Hepatocyte (in vitro differentiated cells): ENCODE measurements at regions not wholly inside any gene's neighbourhood (a gene's known extent, or its start where the extent isn't known, plus 50 kb on each side); places are given as distances from the start of the nearest gene placed in this dataset.

Source experiments
- DNase-seq: peaks from one replicate; pipeline ENCODE4 v3.0.0-alpha.2; 2016; ENCODE audit warnings: low spot score
- H2AFZ ChIP-seq: fragments of 200-600 bp; sonication (generic); 2 replicates; pipeline ENCODE4 v1.6.0; 2016; ENCODE audit warnings: antibody characterized with exemption, mild to moderate bottlenecking
- H3K27ac ChIP-seq: fragments of 200-600 bp; sonication (generic); 2 replicates; pipeline ENCODE4 v1.5.1; 2016; ENCODE audit warnings: mild to moderate bottlenecking
- H3K27me3 ChIP-seq: fragments of 200-600 bp; sonication (generic); 2 replicates; pipeline ENCODE4 v1.6.1; 2016
- H3K36me3 ChIP-seq: fragments of 200-600 bp; sonication (generic); replicated peaks from 2 replicates; pipeline ENCODE4 v1.5.1; 2016; ENCODE audit warnings: low read depth; ENCODE audit not compliant: insufficient read depth
- H3K4me1 ChIP-seq: fragments of 200-600 bp; sonication (generic); 2 replicates; pipeline ENCODE4 v1.5.1; 2016; ENCODE audit warnings: mild to moderate bottlenecking, moderate library complexity; ENCODE audit not compliant: insufficient read depth
- H3K4me2 ChIP-seq: fragments of 200-600 bp; sonication (generic); 2 replicates; pipeline ENCODE4 v1.6.0; 2016
- H3K4me3 ChIP-seq: fragments of 200-600 bp; sonication (generic); 2 replicates; pipeline ENCODE4 v1.5.1; 2016; ENCODE audit warnings: mild to moderate bottlenecking
- H3K79me2 ChIP-seq: fragments of 200-600 bp; sonication (generic); 2 replicates; pipeline ENCODE4 v1.6.0; 2017; ENCODE audit warnings: mild to moderate bottlenecking
- H3K9me2 ChIP-seq: fragments of 200-600 bp; sonication (generic); replicated peaks from 2 replicates; pipeline ENCODE4 v1.6.0; 2017; ENCODE audit warnings: mild to moderate bottlenecking; ENCODE audit not compliant: insufficient read depth
- H3K9me3 ChIP-seq: fragments of 200-600 bp; sonication (generic); 2 replicates; pipeline ENCODE4 v1.5.1; 2016; ENCODE audit warnings: low read depth, mild to moderate bottlenecking
- H4K20me1 ChIP-seq: fragments of 200-600 bp; sonication (generic); 2 replicates; pipeline ENCODE4 v1.6.0; 2016; ENCODE audit warnings: mild to moderate bottlenecking; ENCODE audit not compliant: insufficient read depth, poor library complexity, severe bottlenecking
- EZH2 ChIP-seq: fragments of 200-600 bp; sonication (generic); IDR thresholded peaks from 2 replicates; pipeline ENCODE4 v1.6.1; 2016; ENCODE audit warnings: antibody characterized with exemption, mild to moderate bottlenecking, borderline replicate concordance
- EZH2phosphoT487 ChIP-seq: fragments of 200-600 bp; sonication (generic); IDR thresholded peaks from one replicate; pipeline ENCODE4 v1.6.1; 2018; ENCODE audit warnings: antibody characterized with exemption, mild to moderate bottlenecking, low read depth, moderate library complexity; ENCODE audit not compliant: unreplicated experiment, severe bottlenecking
- WGBS: methylation state at CpG from one replicate; pipeline ENCODE4 v1.1.6; 2016; ENCODE audit warnings: low lambda C conversion rate; ENCODE audit errors: missing lambda C conversion rate; 5-methylcytosine and 5-hydroxymethylcytosine counted together
- TF ChIP-seq, protein P1 (sequence below): fragments of 200-600 bp; sonication (generic); IDR thresholded peaks from 2 replicates; pipeline ENCODE4 v1.5.1; 2016; ENCODE audit warnings: antibody characterized with exemption, mild to moderate bottlenecking; ENCODE audit not compliant: poor library complexity

DNA sequence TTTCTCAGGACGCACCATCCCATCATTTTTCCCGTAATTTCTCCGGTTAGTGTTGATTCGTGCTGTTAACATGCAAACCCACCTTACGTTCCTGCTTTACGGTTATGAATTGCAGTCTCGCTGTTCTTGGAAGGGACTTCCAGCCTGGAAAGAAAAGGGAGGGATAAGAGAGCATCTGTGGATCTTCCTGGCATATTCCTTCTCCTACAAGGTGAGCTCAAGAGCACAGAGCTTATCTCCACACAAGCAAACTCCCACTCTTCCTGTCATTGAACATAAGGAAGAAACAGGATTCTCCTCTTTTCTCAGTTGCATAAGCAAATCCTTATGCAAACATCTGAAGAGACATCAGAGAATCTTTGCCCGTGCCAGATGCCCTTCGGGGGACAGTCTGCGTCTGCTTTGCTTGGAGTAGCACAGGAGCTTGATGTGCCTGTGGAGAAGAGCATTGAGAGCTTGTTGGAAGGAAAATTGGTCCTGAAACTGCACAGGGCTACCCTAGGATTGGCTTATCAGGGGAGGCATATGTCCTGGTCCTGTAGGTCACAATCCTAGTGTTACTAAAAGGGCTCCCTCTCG, 127.0 kb downstream of the ASMT start:
- no peak overlapping the region for H2AFZ ChIP-seq

DNA sequence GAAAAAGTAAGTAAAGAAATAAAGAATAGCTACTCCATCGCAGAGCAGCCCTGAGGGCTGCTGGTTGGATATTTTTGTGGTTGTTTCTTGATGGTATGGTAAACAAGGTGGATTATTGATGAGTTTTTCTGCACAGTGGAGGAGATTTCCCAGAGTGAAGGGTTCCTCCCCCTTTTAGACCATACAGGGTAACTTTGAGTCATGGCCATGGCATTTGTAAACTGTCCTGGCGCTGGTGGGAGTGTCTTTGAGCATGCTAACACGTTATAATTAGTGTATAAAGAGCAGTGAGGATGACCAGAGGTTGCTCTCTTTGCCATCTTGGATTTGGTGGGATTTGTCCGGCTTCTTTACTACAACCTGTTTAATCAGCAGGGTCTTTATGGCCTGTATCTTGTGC, 128.2 kb downstream of the ASMT start:
- no peak overlapping the region for H3K4me2 ChIP-seq
- no peaks in the 10 kb centered on the region for H3K4me1 ChIP-seq
- no peaks in the 10 kb centered on the region for H4K20me1 ChIP-seq
- H2AFZ ChIP-seq: no peak overlapping the region
- no peaks in the 10 kb centered on the region for H3K79me2 ChIP-seq
- H3K4me3 ChIP-seq: no peak overlapping the region
- no peak for DNase-seq
- no peaks in the 10 kb centered on the region for H3K36me3 ChIP-seq
- H3K9me2 ChIP-seq: no peaks in the 10 kb centered on the region
- H3K27ac ChIP-seq: no peak overlapping the region
- H3K9me3 ChIP-seq: no peaks in the 10 kb centered on the region
- H3K27me3 ChIP-seq: no peaks in the 10 kb centered on the region
- 57% methylated on average over 4 of the region's 4 CpGs for WGBS
- TF ChIP-seq, protein P1, sequence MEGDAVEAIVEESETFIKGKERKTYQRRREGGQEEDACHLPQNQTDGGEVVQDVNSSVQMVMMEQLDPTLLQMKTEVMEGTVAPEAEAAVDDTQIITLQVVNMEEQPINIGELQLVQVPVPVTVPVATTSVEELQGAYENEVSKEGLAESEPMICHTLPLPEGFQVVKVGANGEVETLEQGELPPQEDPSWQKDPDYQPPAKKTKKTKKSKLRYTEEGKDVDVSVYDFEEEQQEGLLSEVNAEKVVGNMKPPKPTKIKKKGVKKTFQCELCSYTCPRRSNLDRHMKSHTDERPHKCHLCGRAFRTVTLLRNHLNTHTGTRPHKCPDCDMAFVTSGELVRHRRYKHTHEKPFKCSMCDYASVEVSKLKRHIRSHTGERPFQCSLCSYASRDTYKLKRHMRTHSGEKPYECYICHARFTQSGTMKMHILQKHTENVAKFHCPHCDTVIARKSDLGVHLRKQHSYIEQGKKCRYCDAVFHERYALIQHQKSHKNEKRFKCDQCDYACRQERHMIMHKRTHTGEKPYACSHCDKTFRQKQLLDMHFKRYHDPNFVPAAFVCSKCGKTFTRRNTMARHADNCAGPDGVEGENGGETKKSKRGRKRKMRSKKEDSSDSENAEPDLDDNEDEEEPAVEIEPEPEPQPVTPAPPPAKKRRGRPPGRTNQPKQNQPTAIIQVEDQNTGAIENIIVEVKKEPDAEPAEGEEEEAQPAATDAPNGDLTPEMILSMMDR: no peak
- TF ChIP-seq EZH2phosphoT487 (no peak), EZH2 (no peak)

More for the DNA sequence above, 127.0 kb downstream of the ASMT start:
- H3K9me2 ChIP-seq: no peaks in the 10 kb centered on the region
- WGBS: 72% methylated on average over 11 of the region's 11 CpGs
- no peaks in the 10 kb centered on the region for H3K4me1 ChIP-seq
- no peaks in the 10 kb centered on the region for H3K9me3 ChIP-seq
- H3K4me2 ChIP-seq: no peak overlapping the region
- no peaks in the 10 kb centered on the region for H3K36me3 ChIP-seq
- H4K20me1 ChIP-seq: no peaks in the 10 kb centered on the region
- TF ChIP-seq EZH2 (no peak), EZH2phosphoT487 (no peak)
- TF ChIP-seq, protein P1: no peak
- no peak overlapping the region for H3K27ac ChIP-seq
- no peak overlapping the region for H3K4me3 ChIP-seq
- no peaks in the 10 kb centered on the region for H3K27me3 ChIP-seq
- no peak for DNase-seq
- no peaks in the 10 kb centered on the region for H3K79me2 ChIP-seq

DNA sequence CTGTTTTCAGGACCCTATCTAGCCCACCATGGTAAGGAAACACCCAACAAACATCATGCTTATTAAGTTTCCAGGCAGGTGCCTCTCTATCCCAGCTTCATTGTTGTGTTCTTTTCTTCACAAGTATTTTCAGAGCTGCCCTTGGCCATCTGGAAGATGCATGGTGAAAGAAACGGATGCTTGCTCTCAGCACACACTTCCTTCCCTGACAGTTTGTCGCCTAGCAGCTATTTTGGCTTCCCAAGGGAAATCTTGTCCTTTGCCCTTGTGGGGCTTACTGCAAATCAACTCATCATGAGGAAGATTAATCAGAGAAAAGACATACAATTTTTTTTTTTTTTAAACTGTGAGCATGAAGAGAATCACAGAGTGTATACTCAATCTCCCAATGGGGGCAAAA, 128.8 kb downstream of the ASMT start:
- TF ChIP-seq EZH2phosphoT487 (no peak), EZH2 (no peak)
- Histone ChIP-seq H3K27me3 (no peaks in the 10 kb centered on the region), H2AFZ (no peak overlapping the region), H3K4me1 (no peaks in the 10 kb centered on the region), H4K20me1 (no peaks in the 10 kb centered on the region), H3K4me2 (no peak overlapping the region), H3K9me3 (no peaks in the 10 kb centered on the region), H3K79me2 (no peaks in the 10 kb centered on the region), H3K36me3 (no peaks in the 10 kb centered on the region), H3K27ac (no peak overlapping the region), H3K4me3 (no peak overlapping the region), H3K9me2 (no peaks in the 10 kb centered on the region)
- WGBS: 82% methylated on average over 2 of the region's 2 CpGs
- DNase-seq: no peak

DNA sequence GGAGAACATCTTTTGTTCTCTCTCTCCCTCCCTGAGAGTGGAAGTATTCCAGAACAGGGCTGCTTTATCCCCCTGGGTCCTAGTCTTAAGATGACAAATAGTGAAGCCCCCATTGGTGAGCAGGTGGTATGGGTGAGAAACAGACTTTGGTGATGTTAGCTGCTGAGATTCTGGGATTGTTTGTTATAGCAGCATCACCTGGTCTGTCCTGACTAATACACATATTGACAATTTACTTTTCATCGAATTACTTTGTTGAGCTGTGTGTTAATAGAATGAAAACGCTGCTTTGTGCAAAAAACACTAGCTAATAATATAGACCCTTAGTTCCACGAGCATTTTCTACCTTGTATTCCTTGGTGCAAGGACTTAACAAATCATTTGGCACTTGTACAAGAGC, 133.5 kb downstream of the ASMT start:
- Histone ChIP-seq H3K79me2 (no peaks in the 10 kb centered on the region), H3K9me3 (no peaks in the 10 kb centered on the region), H3K27ac (no peak overlapping the region), H2AFZ (no peak overlapping the region), H3K4me3 (no peak overlapping the region), H3K4me1 (no peaks in the 10 kb centered on the region), H3K9me2 (no peaks in the 10 kb centered on the region), H3K27me3 (no peaks in the 10 kb centered on the region), H3K4me2 (no peak overlapping the region), H4K20me1 (no peaks in the 10 kb centered on the region), H3K36me3 (no peaks in the 10 kb centered on the region)
- no peak for DNase-seq
- TF ChIP-seq EZH2 (no peak), EZH2phosphoT487 (no peak)
- TF ChIP-seq, protein P1: no peak
- 70% methylated on average over 3 of the region's 3 CpGs for WGBS
